ENCODE measurements at regions not wholly inside any gene's neighbourhood (a gene's known extent, or its start where the extent isn't known, plus 50 kb on each side); places are given as distances from the start of the nearest gene placed in this dataset.
"Not testable (repeated sequence)": the region's sequence is repeated elsewhere in the genome, so short reads cannot be mapped to it uniquely, and the experiment has no call there.

DNA sequence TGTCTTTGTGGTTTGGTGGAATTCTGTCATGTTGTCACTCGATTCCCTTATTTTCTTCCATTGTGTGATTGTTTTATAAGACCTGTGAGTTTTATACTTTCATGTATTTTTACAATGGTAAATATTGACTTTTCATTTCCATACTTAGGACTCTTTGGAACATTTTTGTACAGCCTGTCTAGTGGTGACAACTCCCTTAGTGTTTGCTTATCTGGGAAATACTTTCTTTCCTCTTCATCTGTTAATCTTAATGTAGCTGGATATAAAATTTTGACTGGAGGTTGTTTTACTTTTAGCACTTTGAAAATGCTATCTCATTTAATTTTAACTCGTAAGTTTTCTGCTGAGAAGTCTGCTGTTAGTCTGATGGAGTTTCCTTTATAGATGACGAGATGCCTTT is 310.5 kb downstream of the NUF2 start:
- DNase-seq: no peak
- Mint-ChIP-seq H3K36me3 (ENCODE audit: low read depth) (no peaks in the 10 kb centered on the region), H3K27me3 (no peaks in the 10 kb centered on the region), H3K27ac (no peak overlapping the region), H3K4me1 (no peaks in the 10 kb centered on the region), H3K9me3 (ENCODE audit: low read depth) (peaks cover 23% of the 10 kb centered on the region), H3K4me3 (no peak overlapping the region)
- ChIA-PET POLR2A (no interaction called here), CTCF (no interaction called here)
- ATAC-seq: no peak
- intact Hi-C loops (cut with DNase I, micrococcal nuclease): no loop called here

- Mint-ChIP-seq H3K36me3 (ENCODE audit: low read depth) (no peaks in the 10 kb centered on the region), H3K4me3 (no peak overlapping the region), H3K27me3 (no peaks in the 10 kb centered on the region), H3K9me3 (ENCODE audit: low read depth) (peaks cover 23% of the 10 kb centered on the region), H3K27ac (no peak overlapping the region), H3K4me1 (no peaks in the 10 kb centered on the region)
- ATAC-seq (no peak), DNase-seq (no peak)
- intact Hi-C loops (cut with DNase I, micrococcal nuclease): no loop called here
- ChIA-PET POLR2A (no interaction called here), CTCF (interaction anchor here (0.6 kb wide), 1 partner anchor 167 kb away, joined by 3 read pairs; no protein-coding TSS in a partner anchor)
Measured at GRCh38 chr1:163633366-163633765, 311.6 kb downstream of the NUF2 start.

DNA sequence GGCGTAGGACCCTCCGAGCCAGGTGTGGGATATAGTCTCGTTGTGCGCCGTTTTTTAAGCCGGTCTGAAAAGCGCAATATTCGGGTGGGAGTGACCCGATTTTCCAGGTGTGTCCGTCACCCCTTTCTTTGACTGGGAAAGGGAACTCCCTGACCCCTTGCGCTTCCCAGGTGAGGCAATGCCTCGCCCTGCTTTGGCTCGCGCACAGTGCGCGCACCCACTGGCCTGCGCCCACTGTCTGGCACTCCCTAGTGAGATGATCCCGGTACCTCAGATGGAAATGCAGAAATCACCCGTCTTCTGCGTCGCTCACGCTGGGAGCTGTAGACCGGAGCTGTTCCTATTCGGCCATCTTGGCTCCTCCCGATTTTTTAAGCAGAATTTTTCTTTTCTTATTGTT is 323.9 kb downstream of the NUF2 start:
- H3K4me1 Mint-ChIP-seq; H3K27ac Mint-ChIP-seq; DNase-seq; ATAC-seq; H3K36me3 Mint-ChIP-seq (ENCODE audit: low read depth); intact Hi-C loops (cut with DNase I, micrococcal nuclease); H3K4me3 Mint-ChIP-seq; H3K9me3 Mint-ChIP-seq (ENCODE audit: low read depth); POLR2A ChIA-PET; H3K27me3 Mint-ChIP-seq; CTCF ChIA-PET: not testable (repeated sequence)

GRCh38 chr1:163650624-163651023 is 328.9 kb downstream of the NUF2 start:
- POLR2A ChIA-PET: no interaction called here

DNA sequence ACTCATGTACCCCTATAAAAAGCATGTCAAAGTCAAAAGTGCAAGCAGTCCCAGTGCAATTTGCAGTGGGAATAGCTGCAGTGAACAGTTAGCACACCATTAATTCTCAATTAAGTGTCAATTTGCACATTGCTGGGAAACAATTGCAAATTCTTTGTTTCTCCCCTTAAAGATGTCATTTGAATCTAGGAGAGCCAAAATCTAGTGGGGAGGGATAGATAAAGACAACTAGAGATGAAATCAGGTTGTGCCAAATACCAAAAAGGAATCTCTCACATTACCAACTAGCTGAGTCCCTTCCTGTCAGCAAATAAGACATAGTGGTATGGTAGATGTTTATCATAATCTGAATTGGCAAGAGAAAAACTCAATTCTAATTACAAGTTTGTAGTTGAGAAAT is 330.7 kb downstream of the NUF2 start:
- intact Hi-C loops (cut with DNase I, micrococcal nuclease): no loop called here

More at GRCh38 chr1:163650624-163651023, 328.9 kb downstream of the NUF2 start:
- ATAC-seq (no peak), DNase-seq (no peak)
- no peaks in the 10 kb centered on the region for H3K36me3 Mint-ChIP-seq (ENCODE audit: low read depth)
- H3K27me3 Mint-ChIP-seq: no peaks in the 10 kb centered on the region
- no peaks in the 10 kb centered on the region for H3K4me1 Mint-ChIP-seq
- no peak overlapping the region for H3K27ac Mint-ChIP-seq
- peaks cover 10% of the 10 kb centered on the region for H3K9me3 Mint-ChIP-seq (ENCODE audit: low read depth)
- no peak overlapping the region for H3K4me3 Mint-ChIP-seq
- CTCF ChIA-PET: no interaction called here
- intact Hi-C loops (cut with DNase I, micrococcal nuclease): no loop called here

DNA sequence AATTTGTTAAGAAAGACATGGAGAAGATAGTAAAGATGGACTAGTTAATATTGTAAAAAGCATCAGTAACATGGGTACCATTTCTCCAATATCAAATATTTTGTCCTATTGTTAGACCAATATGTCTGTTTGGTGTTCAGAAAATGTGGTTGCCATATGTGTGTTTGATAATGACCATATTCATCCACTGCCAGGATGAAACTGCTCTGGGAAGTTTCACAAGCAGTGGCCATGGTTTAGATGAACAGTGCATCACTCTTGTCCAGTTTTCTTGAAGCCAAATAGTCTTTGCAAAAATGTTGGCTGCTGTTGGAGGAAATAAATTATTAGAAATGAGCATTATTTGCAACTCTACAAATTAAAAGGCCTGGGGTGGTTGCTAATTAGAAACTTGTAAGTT is 333.8 kb downstream of the NUF2 start:
- Mint-ChIP-seq H3K27me3 (peaks cover 2% of the 10 kb centered on the region), H3K9me3 (ENCODE audit: low read depth) (peaks cover 6% of the 10 kb centered on the region), H3K4me1 (no peaks in the 10 kb centered on the region), H3K27ac (no peak overlapping the region), H3K4me3 (no peak overlapping the region), H3K36me3 (ENCODE audit: low read depth) (no peaks in the 10 kb centered on the region)
- no peak for DNase-seq
- ChIA-PET CTCF (no interaction called here), POLR2A (no interaction called here)
- no peak for ATAC-seq
- intact Hi-C loops (cut with DNase I, micrococcal nuclease): no loop called here

More for the DNA sequence above, 330.7 kb downstream of the NUF2 start:
- H3K36me3 Mint-ChIP-seq (ENCODE audit: low read depth): no peaks in the 10 kb centered on the region
- H3K27me3 Mint-ChIP-seq: peaks cover 2% of the 10 kb centered on the region
- DNase-seq (no peak), ATAC-seq (no peak)
- no peaks in the 10 kb centered on the region for H3K4me1 Mint-ChIP-seq
- peaks cover 7% of the 10 kb centered on the region for H3K9me3 Mint-ChIP-seq (ENCODE audit: low read depth)
- ChIA-PET CTCF (no interaction called here), POLR2A (no interaction called here)
- no peak overlapping the region for H3K27ac Mint-ChIP-seq
- H3K4me3 Mint-ChIP-seq: no peak overlapping the region

GRCh38 chr1:163656095-163656759 is 334.5 kb downstream of the NUF2 start:
- intact Hi-C loops (cut with DNase I, micrococcal nuclease): no loop called here
- no peaks in the 10 kb centered on the region for H3K4me1 Mint-ChIP-seq
- H3K36me3 Mint-ChIP-seq (ENCODE audit: low read depth): no peaks in the 10 kb centered on the region
- peaks cover 2% of the 10 kb centered on the region for H3K9me3 Mint-ChIP-seq (ENCODE audit: low read depth)
- H3K27ac Mint-ChIP-seq: no peak overlapping the region
- ChIA-PET POLR2A (no interaction called here), CTCF (no interaction called here)
- H3K27me3 Mint-ChIP-seq: peaks cover 2% of the 10 kb centered on the region
- DNase-seq (no peak), ATAC-seq (no peak)
- no peak overlapping the region for H3K4me3 Mint-ChIP-seq

DNA sequence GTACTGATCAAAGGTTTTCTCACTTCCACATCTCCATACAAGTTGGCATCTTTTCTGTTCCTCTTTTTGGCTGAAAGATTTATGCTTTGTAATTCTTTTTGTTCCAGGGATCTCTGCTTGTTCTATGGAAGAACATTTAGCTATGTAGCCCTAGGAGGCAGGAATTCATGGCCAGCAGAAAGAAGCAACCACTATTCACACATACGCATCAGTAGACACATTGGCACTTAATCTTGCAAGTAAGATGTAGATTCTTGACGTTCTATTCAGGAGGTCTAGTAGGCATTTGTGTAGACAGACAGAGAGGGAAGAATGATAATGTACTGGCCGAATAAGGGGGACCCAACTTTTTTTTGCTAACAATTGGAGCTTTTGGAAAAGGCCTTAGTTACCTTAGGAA is 336.0 kb downstream of the NUF2 start:
- H3K9me3 Mint-ChIP-seq (ENCODE audit: low read depth): peaks cover 5% of the 10 kb centered on the region
- peaks cover 2% of the 10 kb centered on the region for H3K27me3 Mint-ChIP-seq
- no peak overlapping the region for H3K27ac Mint-ChIP-seq
- ATAC-seq (no peak), DNase-seq (no peak)
- H3K36me3 Mint-ChIP-seq (ENCODE audit: low read depth): no peaks in the 10 kb centered on the region
- no peak overlapping the region for H3K4me3 Mint-ChIP-seq
- H3K4me1 Mint-ChIP-seq: no peaks in the 10 kb centered on the region
- POLR2A ChIA-PET: no interaction called here
- intact Hi-C loops (cut with DNase I, micrococcal nuclease): no loop called here
- CTCF ChIA-PET: no interaction called here

DNA sequence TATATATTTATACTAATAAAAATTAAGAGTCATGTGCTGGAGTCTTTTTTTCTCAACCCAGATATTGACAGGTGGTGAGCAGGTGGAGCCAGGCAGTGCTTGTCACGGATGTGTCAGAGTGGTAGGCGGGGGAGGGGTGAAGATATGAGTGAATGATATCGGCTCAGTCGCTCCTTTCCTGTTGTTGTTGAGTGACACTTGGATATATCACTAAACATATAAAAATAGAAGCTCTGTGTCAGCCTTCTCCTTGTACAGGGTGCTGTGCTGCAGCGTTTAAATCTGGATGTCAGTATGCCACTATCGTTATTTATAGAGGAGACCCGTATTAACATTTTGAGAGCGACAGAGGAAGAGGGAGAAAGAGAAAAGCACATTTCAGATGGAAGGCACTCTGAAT is 339.6 kb downstream of the NUF2 start:
- H3K27me3 Mint-ChIP-seq: peaks cover 1% of the 10 kb centered on the region
- H3K36me3 Mint-ChIP-seq (ENCODE audit: low read depth): no peaks in the 10 kb centered on the region
- peaks cover 5% of the 10 kb centered on the region for H3K9me3 Mint-ChIP-seq (ENCODE audit: low read depth)

DNA sequence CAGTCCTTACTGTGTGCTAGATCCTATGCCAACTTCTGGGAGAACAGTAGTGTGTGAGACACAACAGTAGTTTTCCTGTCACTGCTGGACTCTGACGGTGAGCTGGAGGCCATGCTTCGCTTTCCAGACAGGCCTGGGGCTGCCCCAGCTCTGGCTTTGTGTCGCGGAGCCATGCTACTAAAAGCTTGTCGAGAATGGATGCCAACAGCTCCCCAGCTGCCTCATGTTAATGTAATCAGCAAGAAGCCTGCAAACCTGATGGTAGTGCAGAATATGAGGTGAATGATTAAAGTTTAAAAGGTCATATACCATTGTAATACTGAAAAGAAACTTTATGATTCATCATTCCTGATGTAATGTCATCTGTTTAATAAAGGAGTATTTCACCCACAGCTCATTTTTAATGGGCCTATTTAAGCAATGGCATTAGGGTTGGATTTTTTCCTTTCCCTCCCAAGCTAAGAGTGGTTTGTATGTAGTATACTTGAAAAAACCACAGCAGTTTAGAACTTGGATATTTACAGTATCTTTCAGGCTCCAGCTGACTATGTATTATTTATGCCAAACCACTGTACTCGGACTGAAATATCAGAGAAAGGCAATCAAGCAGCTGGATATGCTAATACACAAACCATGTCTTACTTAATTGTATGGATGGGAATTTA is 343.0 kb downstream of the NUF2 start:
- no peaks in the 10 kb centered on the region for H3K36me3 Mint-ChIP-seq (ENCODE audit: low read depth)
- DNase-seq (no peak), ATAC-seq (no peak)
- no peaks in the 10 kb centered on the region for H3K27me3 Mint-ChIP-seq
- H3K4me3 Mint-ChIP-seq: no peak overlapping the region
- ChIA-PET CTCF (interaction anchor here (1.5 kb wide), 1 partner anchor 179 kb away, joined by 3 read pairs; no protein-coding TSS in a partner anchor), POLR2A (no interaction called here)
- intact Hi-C loops (cut with DNase I, micrococcal nuclease): no loop called here
- peaks cover 7% of the 10 kb centered on the region for H3K9me3 Mint-ChIP-seq (ENCODE audit: low read depth)
- H3K27ac Mint-ChIP-seq: no peak overlapping the region
- no peaks in the 10 kb centered on the region for H3K4me1 Mint-ChIP-seq

More for the DNA sequence above, 339.6 kb downstream of the NUF2 start:
- ATAC-seq (no peak), DNase-seq (no peak)
- Mint-ChIP-seq H3K27ac (no peak overlapping the region), H3K4me3 (no peak overlapping the region), H3K4me1 (no peaks in the 10 kb centered on the region)
- intact Hi-C loops (cut with DNase I, micrococcal nuclease): no loop called here
- ChIA-PET CTCF (no interaction called here), POLR2A (no interaction called here)

GRCh38 chr1:163668472-163668871 is 346.7 kb downstream of the NUF2 start:
- Mint-ChIP-seq H3K27ac (no peak overlapping the region), H3K4me3 (no peak overlapping the region), H3K36me3 (ENCODE audit: low read depth) (no peaks in the 10 kb centered on the region), H3K4me1 (no peaks in the 10 kb centered on the region), H3K27me3 (no peaks in the 10 kb centered on the region), H3K9me3 (ENCODE audit: low read depth) (peaks cover 7% of the 10 kb centered on the region)
- CTCF ChIA-PET: interaction anchor here (0.7 kb wide), 2 partner anchors 251 to 272 kb away, joined by 3 read pairs; no protein-coding TSS in a partner anchor
- ATAC-seq: no peak
- intact Hi-C loops (cut with DNase I, micrococcal nuclease): no loop called here
- no peak for DNase-seq
- POLR2A ChIA-PET: no interaction called here

DNA sequence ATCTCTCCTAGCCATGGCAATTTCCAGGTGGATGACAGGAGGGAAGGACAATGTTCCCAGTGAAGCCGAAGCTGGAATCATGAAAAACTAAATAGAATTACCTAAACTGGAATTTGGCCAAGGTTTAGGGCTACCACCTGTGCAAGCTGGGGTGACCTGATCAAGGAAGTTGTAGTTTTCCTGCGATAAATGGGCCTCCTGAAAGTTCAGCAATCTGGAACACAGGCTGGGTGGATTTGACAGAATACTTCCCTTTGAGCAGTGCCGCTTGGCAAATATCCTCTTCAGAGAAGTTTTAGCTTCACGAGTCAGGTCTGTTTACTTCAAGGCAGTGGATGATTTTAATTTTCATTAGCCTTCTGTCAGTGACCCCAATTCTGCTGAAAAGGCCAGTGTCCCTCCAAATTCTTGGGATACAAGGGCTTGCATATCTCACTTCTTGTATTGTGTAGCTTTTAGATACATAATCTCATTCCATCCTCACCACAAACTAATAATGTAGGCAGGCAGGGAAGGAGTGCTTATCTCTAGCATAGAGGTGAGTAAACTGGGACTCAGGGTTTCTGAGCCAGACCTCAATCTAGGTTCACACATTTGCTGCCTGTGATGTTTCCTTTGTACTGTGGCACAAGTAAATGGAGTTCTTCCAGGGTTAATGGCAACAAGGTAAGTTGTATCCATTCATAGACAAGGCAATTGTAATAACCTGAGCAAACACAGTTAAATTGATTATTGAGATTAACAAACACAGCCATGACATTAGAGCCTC is 349.4 kb downstream of the NUF2 start:
- Mint-ChIP-seq H3K4me1 (no peaks in the 10 kb centered on the region), H3K36me3 (ENCODE audit: low read depth) (no peaks in the 10 kb centered on the region), H3K9me3 (ENCODE audit: low read depth) (peaks cover 9% of the 10 kb centered on the region), H3K27me3 (no peaks in the 10 kb centered on the region), H3K27ac (no peak overlapping the region), H3K4me3 (no peak overlapping the region)
- intact Hi-C loops (cut with DNase I, micrococcal nuclease): no loop called here
- CTCF ChIA-PET: interaction anchor here (0.5 kb wide), 1 partner anchor 1541 kb away, joined by 3 read pairs; no protein-coding TSS in a partner anchor
- POLR2A ChIA-PET: no interaction called here
- ATAC-seq: no peak
- DNase-seq: no peak

Measured in activated CD4-positive, alpha-beta T cell treated with anti-CD3 and anti-CD28 coated beads for 36 hours (primary cell).